Activated gamma-delta T cell treated with Interleukin-2 at 50 U/mL for 16 hours (primary cell): ENCODE measurements at regions not wholly inside any gene's neighbourhood (a gene's known extent, or its start where the extent isn't known, plus 50 kb on each side); places are given as distances from the start of the nearest gene placed in this dataset.

Experiments used
- DNase-seq: peaks from one replicate; pipeline ENCODE4 v3.0.0-alpha.2; 2020

GRCh38 chr22:48893288-48894063 is 934.2 kb downstream of the BRD1 start:
- DNase-seq, result no peak

- no peak for DNase-seq
These were observed 934.9 kb downstream of the BRD1 start for GRCh38 chr22:48892578-48893287.

GRCh38 chr22:48891688-48892577 is 935.7 kb downstream of the BRD1 start:
- DNase-seq, result no peak

GRCh38 chr22:48890693-48891554 is 936.7 kb downstream of the BRD1 start:
- DNase-seq, result no peak

GRCh38 chr22:48889887-48890692 is 937.6 kb downstream of the BRD1 start:
- no peak for DNase-seq

GRCh38 chr22:48889209-48889830 is 938.4 kb downstream of the BRD1 start:
- no peak for DNase-seq

- no peak for DNase-seq
These were observed 939.0 kb downstream of the BRD1 start for GRCh38 chr22:48888466-48889208.

GRCh38 chr22:48887394-48888332 is 940.0 kb downstream of the BRD1 start:
- no peak for DNase-seq

- DNase-seq, result no peak
These were observed 940.9 kb downstream of the BRD1 start for GRCh38 chr22:48886604-48887393.

GRCh38 chr22:48885919-48886305 is 941.8 kb downstream of the BRD1 start:
- DNase-seq, result no peak

- no peak for DNase-seq
These were observed 942.3 kb downstream of the BRD1 start for GRCh38 chr22:48885271-48885918.

- no peak for DNase-seq
These were observed 942.9 kb downstream of the BRD1 start for GRCh38 chr22:48884786-48885185.

GRCh38 chr22:48884324-48884723 is 943.3 kb downstream of the BRD1 start:
- no peak for DNase-seq

GRCh38 chr22:48883211-48883960 is 944.3 kb downstream of the BRD1 start:
- DNase-seq, result no peak

GRCh38 chr22:48882636-48883200 is 945.0 kb downstream of the BRD1 start:
- no peak for DNase-seq

- DNase-seq, result no peak
These were observed 946.2 kb downstream of the BRD1 start for GRCh38 chr22:48881326-48881980.
